Common myeloid progenitor, CD34-positive (primary cell): ENCODE measurements at regions not wholly inside any gene's neighbourhood (a gene's known extent, or its start where the extent isn't known, plus 50 kb on each side); places are given as distances from the start of the nearest gene placed in this dataset.

ENCODE experiments used
- CTCF ChIA-PET: fragments of 350-600 bp; sonication (Branson Sonifier 250); formaldehyde crosslinking; loops from one replicate; lab custom pipeline; 2021; ENCODE audit warnings: antibody characterized with exemption; lab: Charles Lee
- POLR2A ChIA-PET: fragments of 350-600 bp; sonication (Branson Sonifier 250); formaldehyde crosslinking; loops from one replicate; lab custom pipeline; 2021; ENCODE audit warnings: antibody characterized with exemption; lab: Charles Lee
- DNase-seq, 3 donors: peaks; one replicate each; pipeline versions ENCODE4 v3.0.0 to v3.0.0-alpha.2; 2013
- H3K27ac ChIP-seq, 2 experiments: 1 replicate in 1 of 2; 2 replicates in 1 of 2; pipeline ENCODE4 v1.7.0; 2013; ENCODE audit warnings: inconsistent platforms in 2 of 2, low read length in 2 of 2, mild to moderate bottlenecking in 2 of 2, low read depth in 1 of 2, moderate library complexity in 1 of 2; ENCODE audit not compliant: severe bottlenecking in 2 of 2, insufficient read depth in 1 of 2, poor library complexity in 1 of 2
- H3K27me3 ChIP-seq, 5 experiments: replicated peaks in 2 of 5; 1 replicate in 3 of 5; 2 replicates in 2 of 5; pipeline versions ENCODE4 v1.6.1 to v1.7.0; 2013; ENCODE audit warnings: low read length in 4 of 5, mild to moderate bottlenecking in 2 of 5, moderate library complexity in 2 of 5, inconsistent platforms in 1 of 5; ENCODE audit not compliant: insufficient read depth in 5 of 5, control insufficient read depth in 4 of 5
- H3K36me3 ChIP-seq, 4 experiments: 1 replicate in 2 of 4; 2 replicates in 2 of 4; pipeline versions ENCODE4 v1.6.1 to v1.7.0; 2013; ENCODE audit warnings: low read length in 3 of 4, control low read depth in 1 of 4, mild to moderate bottlenecking in 1 of 4; ENCODE audit not compliant: control insufficient read depth in 4 of 4, insufficient read depth in 4 of 4
- H3K4me1 ChIP-seq, 4 experiments: 1 replicate in 3 of 4; 2 replicates in 1 of 4; pipeline versions ENCODE4 v1.6.1 to v1.7.1; 2013; ENCODE audit warnings: low read length in 3 of 4, mild to moderate bottlenecking in 3 of 4, control low read depth in 1 of 4, inconsistent platforms in 1 of 4, moderate library complexity in 1 of 4; ENCODE audit not compliant: control insufficient read depth in 4 of 4, insufficient read depth in 4 of 4; ENCODE audit errors: control extremely low read depth in 1 of 4
- H3K4me3 ChIP-seq, 7 experiments: 1 replicate in 4 of 7; 2 replicates in 3 of 7; pipeline versions ENCODE4 v1.5.1 to v1.7.0; 2013; ENCODE audit warnings: mild to moderate bottlenecking in 7 of 7, low read length in 6 of 7, moderate library complexity in 6 of 7, inconsistent platforms in 2 of 7, low read depth in 2 of 7, control low read depth in 1 of 7; ENCODE audit not compliant: insufficient read depth in 4 of 7, control insufficient read depth in 1 of 7; ENCODE audit errors: extremely low read depth in 1 of 7
- H3K9me3 ChIP-seq, 5 experiments: 1 replicate in 4 of 5; 2 replicates in 1 of 5; pipeline versions ENCODE4 v1.6.1 to v1.7.1; 2013; ENCODE audit warnings: low read length in 4 of 5, mild to moderate bottlenecking in 2 of 5, inconsistent platforms in 1 of 5, low read depth in 1 of 5, moderate library complexity in 1 of 5; ENCODE audit not compliant: control insufficient read depth in 4 of 5, insufficient read depth in 2 of 5; ENCODE audit errors: control extremely low read depth in 1 of 5
- WGBS: methylation state at CpG from one replicate; pipeline ENCODE4 v1.1.5; 2013; ENCODE audit not compliant: insufficient coverage; 5-methylcytosine and 5-hydroxymethylcytosine counted together

DNA sequence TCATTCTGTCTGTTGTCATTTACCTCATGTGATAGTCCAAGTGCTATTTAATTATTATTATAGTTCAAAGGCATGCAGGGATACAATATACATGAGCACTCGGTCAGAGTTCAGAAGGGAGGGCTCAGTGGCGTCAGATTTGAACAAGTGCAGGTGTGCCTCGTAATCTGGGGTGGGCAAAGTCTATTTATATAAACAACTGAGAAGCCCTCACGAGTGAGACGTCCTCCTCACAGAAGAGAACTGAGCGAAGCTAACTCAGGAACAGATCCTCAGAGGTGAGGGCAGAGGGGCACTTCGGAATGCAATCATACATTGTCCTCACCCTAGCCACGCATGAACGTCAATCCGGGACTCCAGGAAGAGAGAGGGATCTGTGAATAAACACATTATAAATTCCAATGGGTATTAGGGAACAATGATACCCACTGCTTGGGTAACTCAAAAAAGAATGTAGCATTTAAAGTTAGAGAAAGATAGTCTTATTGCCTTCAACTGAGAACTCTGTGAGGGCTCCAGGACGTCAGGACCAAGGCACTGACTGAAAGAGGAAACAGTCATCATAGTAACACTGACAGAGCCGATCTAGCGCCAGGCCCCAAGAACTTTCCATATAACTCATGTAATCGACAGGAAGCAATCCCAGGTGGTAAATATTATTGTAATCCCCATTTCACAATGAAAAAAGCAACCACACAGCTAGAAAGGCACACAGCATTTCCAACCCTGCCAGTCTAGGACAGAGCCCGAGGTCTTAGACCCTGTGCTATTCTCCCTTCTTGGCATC lies 127.1 kb upstream of the B3GALT2 start:
- H3K36me3 ChIP-seq: no peaks in the 10 kb centered on the region

GRCh38 chr1:193312432-193312831 lies 126.0 kb upstream of the B3GALT2 start:
- no peak overlapping the region for H3K4me3 ChIP-seq
- no peak for DNase-seq
- CTCF ChIA-PET: no interaction called here
- H3K9me3 ChIP-seq: peaks cover 0 to 2% (median 0%) of the 10 kb centered on the region in 5 experiments
- no peak overlapping the region for H3K27ac ChIP-seq
- 89% methylated on average over 4 of the region's 4 CpGs for WGBS
- H3K27me3 ChIP-seq: no peaks in the 10 kb centered on the region
- POLR2A ChIA-PET: no interaction called here
- no peaks in the 10 kb centered on the region for H3K36me3 ChIP-seq
- H3K4me1 ChIP-seq: no peaks in the 10 kb centered on the region

More for the DNA sequence above, 127.1 kb upstream of the B3GALT2 start:
- no peak overlapping the region for H3K4me3 ChIP-seq
- peaks cover 0 to 6% (median 0%) of the 10 kb centered on the region in 5 experiments for H3K9me3 ChIP-seq
- no peak for DNase-seq
- POLR2A ChIA-PET: no interaction called here
- no peaks in the 10 kb centered on the region for H3K4me1 ChIP-seq
- no peak overlapping the region for H3K27ac ChIP-seq
- CTCF ChIA-PET: no interaction called here
- H3K27me3 ChIP-seq: no peaks in the 10 kb centered on the region
- WGBS: 93% methylated on average over 7 of the region's 15 CpGs

- Histone ChIP-seq H3K4me3 (no peak overlapping the region), H3K4me1 (no peaks in the 10 kb centered on the region), H3K27me3 (no peaks in the 10 kb centered on the region), H3K27ac (no peak overlapping the region), H3K36me3 (no peaks in the 10 kb centered on the region), H3K9me3 (no peaks in the 10 kb centered on the region)
- WGBS: 93% methylated on average over 2 of the region's 4 CpGs
- peak in 1 of 3 donors; percentile 1 for DNase-seq
- POLR2A ChIA-PET: no interaction called here
- CTCF ChIA-PET: interaction anchor here (0.7 kb wide), 1 partner anchor 9 kb away, joined by 3 read pairs; no protein-coding TSS in a partner anchor
Measured at GRCh38 chr1:193311226-193311948, 125.0 kb upstream of the B3GALT2 start.

- no peaks in the 10 kb centered on the region for H3K4me1 ChIP-seq
- no peaks in the 10 kb centered on the region for H3K27me3 ChIP-seq
- no peak overlapping the region for H3K27ac ChIP-seq
- 79% methylated on average over 3 of the region's 3 CpGs for WGBS
- H3K9me3 ChIP-seq: no peaks in the 10 kb centered on the region
- no peaks in the 10 kb centered on the region for H3K36me3 ChIP-seq
- no peak for DNase-seq
- ChIA-PET CTCF (interaction anchor here (0.7 kb wide), 1 partner anchor 10 kb away, joined by 3 read pairs; no protein-coding TSS in a partner anchor), POLR2A (no interaction called here)
- no peak overlapping the region for H3K4me3 ChIP-seq
Measured at GRCh38 chr1:193310564-193310963, 124.2 kb upstream of the B3GALT2 start.

DNA sequence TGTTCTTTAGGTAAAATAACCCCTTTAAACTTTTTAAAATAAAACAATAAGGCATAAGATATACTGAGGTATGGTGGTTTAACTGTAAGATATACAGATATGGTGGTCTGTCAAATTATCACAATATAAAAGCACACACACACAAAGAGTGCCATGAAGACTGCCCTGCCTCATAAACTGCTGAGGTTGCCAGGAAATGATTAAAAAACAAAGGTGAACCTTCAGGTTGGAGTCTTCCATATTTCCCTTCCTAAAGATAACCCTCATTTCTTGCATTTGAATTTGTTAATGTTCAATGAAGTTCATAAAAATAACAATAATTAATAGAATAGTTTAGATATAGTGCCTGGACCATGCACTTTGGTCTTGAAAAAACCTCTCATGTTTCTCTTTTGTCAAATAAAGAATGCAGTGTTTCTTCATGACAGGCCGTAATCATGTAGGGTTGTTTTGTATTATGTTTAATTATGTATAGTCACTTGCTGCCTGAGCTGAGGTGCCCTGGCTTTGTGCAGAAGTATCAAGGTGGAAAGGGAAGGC lies 123.6 kb upstream of the B3GALT2 start:
- DNase-seq: no peak
- H3K9me3 ChIP-seq: no peaks in the 10 kb centered on the region
- H3K36me3 ChIP-seq: no peaks in the 10 kb centered on the region
- no CpG with 5 or more reads among the region's 1 CpG for WGBS
- H3K27me3 ChIP-seq: no peaks in the 10 kb centered on the region
- POLR2A ChIA-PET: no interaction called here
- CTCF ChIA-PET: no interaction called here
- no peak overlapping the region for H3K4me3 ChIP-seq
- H3K4me1 ChIP-seq: no peaks in the 10 kb centered on the region
- H3K27ac ChIP-seq: no peak overlapping the region

- POLR2A ChIA-PET: no interaction called here
- no peak overlapping the region for H3K4me3 ChIP-seq
- H3K9me3 ChIP-seq: peaks cover 0 to 1% (median 0%) of the 10 kb centered on the region in 5 experiments
- no peaks in the 10 kb centered on the region for H3K27me3 ChIP-seq
- no peak for DNase-seq
- H3K27ac ChIP-seq: no peak overlapping the region
- H3K4me1 ChIP-seq: no peaks in the 10 kb centered on the region
- CTCF ChIA-PET: no interaction called here
- H3K36me3 ChIP-seq: no peaks in the 10 kb centered on the region
- 93% methylated on average over 1 of the region's 1 CpG for WGBS
Measured at GRCh38 chr1:193308438-193308837, 122.0 kb upstream of the B3GALT2 start.

- no peaks in the 10 kb centered on the region for H3K36me3 ChIP-seq
- H3K4me1 ChIP-seq: no peaks in the 10 kb centered on the region
- peaks cover 0 to 2% (median 0%) of the 10 kb centered on the region in 5 experiments for H3K9me3 ChIP-seq
- H3K4me3 ChIP-seq: no peak overlapping the region
- H3K27me3 ChIP-seq: no peaks in the 10 kb centered on the region
- WGBS: 100% methylated on average over 1 of the region's 2 CpGs
- POLR2A ChIA-PET: no interaction called here
- H3K27ac ChIP-seq: no peak overlapping the region
- CTCF ChIA-PET: no interaction called here
- DNase-seq: no peak
Measured at GRCh38 chr1:193306430-193306829, 120.0 kb upstream of the B3GALT2 start.
